ENCODE measurements at regions not wholly inside any gene's neighbourhood (a gene's known extent, or its start where the extent isn't known, plus 50 kb on each side); places are given as distances from the start of the nearest gene placed in this dataset.

GRCh38 chr7:41046776-41047175 lies 656.1 kb downstream of the INHBA start:
- BruUV-seq (replicated peaks): no TSS peak
- in situ Hi-C loops (cut with MboI): no loop called here
- no peak for FAIRE-seq

GRCh38 chr7:41046221-41046761 lies 656.6 kb downstream of the INHBA start:
- H3K27me3 ChIP-seq (replicated peaks in 1 of 2; ENCODE audit: control insufficient read depth in 2 of 2, insufficient read depth in 2 of 2, low read length in 1 of 2): no peaks in the 10 kb centered on the region
- ChIA-PET CTCF (interaction anchor here (0.6 to 3.8 kb wide), 6 partner anchors 10 to 659 kb away, joined by 3 to 22 read pairs (median 4); partner anchors contain the start of gene INHBA), SMC1A (ENCODE audit: uncharacterized antibody, unreplicated experiment) (interaction anchor here (0.7 to 3.3 kb wide), 11 partner anchors 11 to 660 kb away, joined by 3 to 13 read pairs (median 5); no protein-coding TSS in a partner anchor), RAD21 (ENCODE audit: unreplicated experiment) (interaction anchor here (0.8 to 3.0 kb wide), 9 partner anchors 12 to 659 kb away, joined by 3 to 9 read pairs (median 4); partner anchors contain the start of gene INHBA), POLR2A (no interaction called here)
- no peak overlapping the region for H3K27ac ChIP-seq (ENCODE audit: control insufficient read depth, insufficient read depth)
- intact Hi-C loops (cut with micrococcal nuclease; ENCODE audit: unreplicated experiment): loop anchor here (5.0 kb wide), 1 partner anchor 56 kb away; no protein-coding TSS in a partner anchor
- no peaks in the 10 kb centered on the region for H3K4me1 ChIP-seq (ENCODE audit: control insufficient read depth, insufficient read depth, low read length)
- no peaks in the 10 kb centered on the region for H4K20me1 ChIP-seq (ENCODE audit: control insufficient read depth, insufficient read depth)
- in situ Hi-C loops (cut with MboI): no loop called here
- no TSS peak for BruUV-seq (replicated peaks)
- no peak overlapping the region for H2AFZ ChIP-seq (ENCODE audit: control insufficient read depth, low read depth, low read length)
- H3K36me3 ChIP-seq (ENCODE audit: control insufficient read depth in 2 of 2, insufficient read depth in 2 of 2, low read length in 1 of 2): no peaks in the 10 kb centered on the region
- no peaks in the 10 kb centered on the region for H3K9me3 ChIP-seq (replicated peaks; ENCODE audit: control insufficient read depth, insufficient read depth, low read length)
- H3K79me2 ChIP-seq (ENCODE audit: control insufficient read depth, insufficient read depth, low read length): no peaks in the 10 kb centered on the region
- ATAC-seq: peak; percentile 20
- TF ChIP-seq STAT3 (IDR thresholded peaks at IDR 0.05; ENCODE audit: low read depth, low read length): no peak
- no peak for TF ChIP-seq ZNF622 (IDR thresholded peaks at IDR 0.05)
- TF ChIP-seq IRF3 (IDR thresholded peaks at IDR 0.05): no peak
- TF ChIP-seq FOS (IDR thresholded peaks at IDR 0.05; ENCODE audit: borderline replicate concordance, extremely low read depth, insufficient read length): no peak
- no peak for TF ChIP-seq NBN (IDR thresholded peaks at IDR 0.05)
- TF ChIP-seq NFXL1 (IDR thresholded peaks at IDR 0.05; ENCODE audit: borderline replicate concordance): no peak
- no peak for TF ChIP-seq SMC3 (IDR thresholded peaks at IDR 0.05; ENCODE audit: borderline replicate concordance, low read length)
- TF ChIP-seq CBFB (IDR thresholded peaks at IDR 0.05; ENCODE audit: low read depth): no peak
- TF ChIP-seq NFYA (IDR thresholded peaks at IDR 0.05; ENCODE audit: borderline replicate concordance, low read depth, low read length): no peak
- no peak for TF ChIP-seq POLR2A (IDR thresholded peaks at IDR 0.05; ENCODE audit: low read depth, low read length)
- no peak for TF ChIP-seq SKIL (IDR thresholded peaks at IDR 0.05; ENCODE audit: low read depth, poor library complexity, severe bottlenecking)
- H3K9ac ChIP-seq (ENCODE audit: control insufficient read depth, insufficient read depth, low read length): no peak overlapping the region
- H3K4me3 ChIP-seq: no peak overlapping the region
- H3K4me2 ChIP-seq (ENCODE audit: control insufficient read depth, insufficient read depth): no peak overlapping the region
- WGBS (ENCODE audit: insufficient coverage, insufficient replicate concordance, low lambda C conversion rate, missing lambda C conversion rate): 67% methylated on average over 7 of the region's 7 CpGs
- DNase-seq (ENCODE audit: low read depth, low spot score): no peak
- no peak for FAIRE-seq

More at GRCh38 chr7:41046776-41047175, 656.1 kb downstream of the INHBA start:
- intact Hi-C loops (cut with micrococcal nuclease; ENCODE audit: unreplicated experiment): loop anchor here (5.0 kb wide), 1 partner anchor 56 kb away; no protein-coding TSS in a partner anchor
- Histone ChIP-seq H3K4me2 (ENCODE audit: control insufficient read depth, insufficient read depth) (no peak overlapping the region), H3K36me3 (ENCODE audit: control insufficient read depth in 2 of 2, insufficient read depth in 2 of 2, low read length in 1 of 2) (no peaks in the 10 kb centered on the region), H3K27ac (ENCODE audit: control insufficient read depth, insufficient read depth) (no peak overlapping the region), H3K4me1 (ENCODE audit: control insufficient read depth, insufficient read depth, low read length) (no peaks in the 10 kb centered on the region), H3K9ac (ENCODE audit: control insufficient read depth, insufficient read depth, low read length) (no peak overlapping the region), H3K9me3 (replicated peaks; ENCODE audit: control insufficient read depth, insufficient read depth, low read length) (no peaks in the 10 kb centered on the region), H4K20me1 (ENCODE audit: control insufficient read depth, insufficient read depth) (no peaks in the 10 kb centered on the region), H3K27me3 (replicated peaks in 1 of 2; ENCODE audit: control insufficient read depth in 2 of 2, insufficient read depth in 2 of 2, low read length in 1 of 2) (no peaks in the 10 kb centered on the region), H2AFZ (ENCODE audit: control insufficient read depth, low read depth, low read length) (no peak overlapping the region), H3K4me3 (no peak overlapping the region), H3K79me2 (ENCODE audit: control insufficient read depth, insufficient read depth, low read length) (no peaks in the 10 kb centered on the region)
- SMC1A ChIA-PET (ENCODE audit: uncharacterized antibody, unreplicated experiment): interaction anchor here (0.7 to 3.3 kb wide), 13 partner anchors 11 to 660 kb away, joined by 3 to 13 read pairs (median 4); no protein-coding TSS in a partner anchor
- DNase-seq (ENCODE audit: low read depth, low spot score) (no peak), ATAC-seq (peak; percentile 18; the same call in 2 of the 3 replicates)
- POLR2A ChIA-PET: no interaction called here
- WGBS (ENCODE audit: insufficient coverage, insufficient replicate concordance, low lambda C conversion rate, missing lambda C conversion rate): 48% methylated on average over 4 of the region's 4 CpGs
- TF ChIP-seq FOXM1 (IDR thresholded peaks at IDR 0.05; ENCODE audit: low read depth, low read length) (no peak), CBX5 (IDR thresholded peaks at IDR 0.05; ENCODE audit: low read depth) (no peak), MEF2B (IDR thresholded peaks at IDR 0.05; ENCODE audit: partially characterized antibody, poor library complexity, severe bottlenecking) (no peak), KLF5 (IDR thresholded peaks at IDR 0.05; ENCODE audit: partially characterized antibody) (no peak), BMI1 (IDR thresholded peaks at IDR 0.05; ENCODE audit: borderline replicate concordance) (no peak), FOS (IDR thresholded peaks at IDR 0.05; ENCODE audit: borderline replicate concordance, extremely low read depth, insufficient read length) (no peak)
- CTCF ChIA-PET: interaction anchor here (0.8 to 3.8 kb wide), 7 partner anchors 9 to 658 kb away, joined by 3 to 22 read pairs (median 4); partner anchors contain the start of gene INHBA
- RAD21 ChIA-PET (ENCODE audit: unreplicated experiment): interaction anchor here (1.1 to 3.0 kb wide), 8 partner anchors 11 to 658 kb away, joined by 3 to 9 read pairs (median 4); partner anchors contain the start of gene INHBA

All from GM12878 (cell line).